Esophagus squamous epithelium (tissue), 5 donors: ENCODE measurements at regions not wholly inside any gene's neighbourhood (a gene's known extent, or its start where the extent isn't known, plus 50 kb on each side); places are given as distances from the start of the nearest gene placed in this dataset.
A peak's percentile ranks its signal among the peaks of the same experiment; 100 is the strongest.

Source experiments
- DNase-seq: peaks from one replicate; lab custom pipeline; 2025; lab: John Stamatoyannopoulos, UW
- H3K27ac ChIP-seq, 4 donors: fragments of 200-600 bp; sonication (generic); one replicate each; pipeline ENCODE4 v1.5.1; 2016 to 2019; ENCODE audit warnings: mild to moderate bottlenecking in 1 of 4
- H3K27me3 ChIP-seq, 4 donors: fragments of 200-600 bp; sonication (generic); 1 replicate in 3 of 4; 2 replicates in 1 of 4; pipeline versions ENCODE4 v1.5.1 to v1.6.0; 2017 to 2021; ENCODE audit warnings: antibody characterized with exemption in 1 of 4
- H3K36me3 ChIP-seq, 3 donors: fragments of 200-600 bp; sonication (generic); one replicate each; pipeline ENCODE4 v1.5.1; 2016 to 2019
- H3K4me1 ChIP-seq, 3 donors: fragments of 200-600 bp; sonication (generic); one replicate each; pipeline ENCODE4 v1.5.1; 2017 to 2019
- H3K4me3 ChIP-seq, 4 donors: fragments of 200-600 bp; sonication (generic); 1 replicate in 3 of 4; 2 replicates in 1 of 4; pipeline ENCODE4 v1.5.1; 2016 to 2019; ENCODE audit warnings: mild to moderate bottlenecking in 2 of 4, moderate library complexity in 1 of 4
- H3K9me3 ChIP-seq, 3 donors: fragments of 200-600 bp; sonication (generic); one replicate each; pipeline ENCODE4 v1.5.1; 2016 to 2019
- CTCF ChIP-seq, 6 experiments: fragments of 450-650 bp in 4 of 6; fragments of 200-600 bp in 2 of 6; sonication (generic) in 2 of 6; IDR thresholded peaks; one replicate each; pipeline ENCODE4 v1.5.1; 2016 to 2019; ENCODE audit warnings: antibody characterized with exemption in 6 of 6, mild to moderate bottlenecking in 4 of 6, moderate library complexity in 4 of 6
- POLR2A ChIP-seq, 4 donors: fragments of 450-650 bp; IDR thresholded peaks; one replicate each; pipeline ENCODE4 v1.6.1; 2017; ENCODE audit warnings: antibody characterized with exemption in 4 of 4, mild to moderate bottlenecking in 4 of 4, moderate library complexity in 3 of 4
- WGBS, 2 donors: methylation state at CpG; one replicate each; pipeline ENCODE4 v1.1.5; 2018; 5-methylcytosine and 5-hydroxymethylcytosine counted together
- intact Hi-C: fragments of 100-400 bp; cut with DNase I; formaldehyde crosslinking; loops from one replicate; pipeline ENCODE4 v1.15.0; 2022
- donor health status: DM: yes; HTN: yes; CAD: no.

GRCh38 chr20:19889011-19889953, 127.9 kb upstream of the NAA20 start:
- Histone ChIP-seq H3K9me3 (no peaks in the 10 kb centered on the region), H3K4me3 (peak overlapping the region in 3 of 4 donors; percentile 16 to 58 (median 27)), H3K27me3 (no peaks in the 10 kb centered on the region), H3K36me3 (peaks cover 0 to 18% (median 0%) of the 10 kb centered on the region in 3 donors), H3K4me1 (peaks cover 36 to 76% (median 53%) of the 10 kb centered on the region in 3 donors), H3K27ac (peak overlapping the region; percentile 52 to 94 (median 84))
- DNase-seq: no peak
- intact Hi-C loops: loop anchor here (10.0 kb wide), 1 partner anchor 104 kb away; no protein-coding TSS in a partner anchor
- 37 to 56% methylated on average over 11 to 15 of the region's 21 CpGs for WGBS, 2 donors
- TF ChIP-seq POLR2A (IDR thresholded peaks at IDR 0.05) (no peak), CTCF (IDR thresholded peaks at IDR 0.05) (no peak)

GRCh38 chr20:19890445-19891051, 126.6 kb upstream of the NAA20 start:
- peak overlapping the region in 3 of 4 donors; percentile 69 to 89 (median 80) for H3K27ac ChIP-seq
- intact Hi-C loops: no loop called here
- peaks cover 34 to 63% (median 46%) of the 10 kb centered on the region in 3 donors for H3K4me1 ChIP-seq
- peaks cover 0 to 24% (median 0%) of the 10 kb centered on the region in 3 donors for H3K36me3 ChIP-seq
- no peak for TF ChIP-seq CTCF (IDR thresholded peaks at IDR 0.05)
- TF ChIP-seq POLR2A (IDR thresholded peaks at IDR 0.05): no peak
- peak overlapping the region in 2 of 4 donors; percentile 27 to 58 for H3K4me3 ChIP-seq
- no peaks in the 10 kb centered on the region for H3K9me3 ChIP-seq
- DNase-seq: no peak
- WGBS, 2 donors: 53 to 59% methylated on average over 4 of the region's 4 CpGs
- no peaks in the 10 kb centered on the region for H3K27me3 ChIP-seq

- WGBS, 2 donors: 56 to 92% methylated on average over 1 to 4 of the region's 4 CpGs
- no peaks in the 10 kb centered on the region for H3K27me3 ChIP-seq
- no peak overlapping the region for H3K27ac ChIP-seq
- no peaks in the 10 kb centered on the region for H3K9me3 ChIP-seq
- intact Hi-C loops: no loop called here
- peaks cover 0 to 46% (median 0%) of the 10 kb centered on the region in 3 donors for H3K36me3 ChIP-seq
- peaks cover 10 to 35% (median 18%) of the 10 kb centered on the region in 3 donors for H3K4me1 ChIP-seq
- no peak for DNase-seq
- TF ChIP-seq CTCF (IDR thresholded peaks at IDR 0.05) (no peak), POLR2A (IDR thresholded peaks at IDR 0.05) (no peak)
- no peak overlapping the region for H3K4me3 ChIP-seq
Observed at GRCh38 chr20:19893356-19893755, 123.8 kb upstream of the NAA20 start.

GRCh38 chr20:19895761-19896160, 121.4 kb upstream of the NAA20 start:
- intact Hi-C loops: no loop called here
- Histone ChIP-seq H3K27me3 (no peaks in the 10 kb centered on the region), H3K4me1 (peaks cover 4 to 11% (median 6%) of the 10 kb centered on the region in 3 donors), H3K9me3 (peaks cover 0 to 9% (median 0%) of the 10 kb centered on the region in 3 donors), H3K27ac (no peak overlapping the region), H3K36me3 (peaks cover 0 to 59% (median 0%) of the 10 kb centered on the region in 3 donors), H3K4me3 (no peak overlapping the region)
- TF ChIP-seq POLR2A (IDR thresholded peaks at IDR 0.05) (no peak), CTCF (IDR thresholded peaks at IDR 0.05) (no peak)
- WGBS, 2 donors: 91 to 96% methylated on average over 2 of the region's 2 CpGs
- DNase-seq: no peak
